ENCODE measurements at regions not wholly inside any gene's neighbourhood (a gene's known extent, or its start where the extent isn't known, plus 50 kb on each side); places are given as distances from the start of the nearest gene placed in this dataset.

DNA sequence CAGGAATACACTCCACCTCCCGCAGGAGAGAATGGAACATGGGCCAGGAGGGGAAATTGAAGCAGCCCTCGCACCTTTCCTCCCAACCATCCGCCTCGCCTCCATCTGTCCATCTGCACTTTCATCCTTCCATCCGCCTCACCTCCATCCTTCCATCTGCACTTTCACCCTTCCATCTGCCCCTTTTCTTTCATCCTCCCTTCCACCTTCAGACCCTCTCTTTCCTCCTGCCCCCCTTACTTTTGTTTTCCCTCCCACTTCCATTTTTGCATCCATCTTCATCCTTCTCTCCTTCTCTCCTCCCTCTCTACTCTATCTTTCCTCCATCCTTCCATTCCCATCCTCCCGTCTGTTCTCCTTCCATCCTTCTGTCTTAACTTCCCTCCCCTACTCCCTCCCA is 92.2 kb upstream of the ZNF536 start:
- 86% methylated on average over 6 of the region's 6 CpGs for WGBS, 2 donors
- H3K27me3 ChIP-seq: no peaks in the 10 kb centered on the region
- DNase-seq: no peak
- H3K9me3 ChIP-seq: no peaks in the 10 kb centered on the region
- TF ChIP-seq POLR2A (IDR thresholded peaks at IDR 0.05): no peak
- TF ChIP-seq, protein P1, sequence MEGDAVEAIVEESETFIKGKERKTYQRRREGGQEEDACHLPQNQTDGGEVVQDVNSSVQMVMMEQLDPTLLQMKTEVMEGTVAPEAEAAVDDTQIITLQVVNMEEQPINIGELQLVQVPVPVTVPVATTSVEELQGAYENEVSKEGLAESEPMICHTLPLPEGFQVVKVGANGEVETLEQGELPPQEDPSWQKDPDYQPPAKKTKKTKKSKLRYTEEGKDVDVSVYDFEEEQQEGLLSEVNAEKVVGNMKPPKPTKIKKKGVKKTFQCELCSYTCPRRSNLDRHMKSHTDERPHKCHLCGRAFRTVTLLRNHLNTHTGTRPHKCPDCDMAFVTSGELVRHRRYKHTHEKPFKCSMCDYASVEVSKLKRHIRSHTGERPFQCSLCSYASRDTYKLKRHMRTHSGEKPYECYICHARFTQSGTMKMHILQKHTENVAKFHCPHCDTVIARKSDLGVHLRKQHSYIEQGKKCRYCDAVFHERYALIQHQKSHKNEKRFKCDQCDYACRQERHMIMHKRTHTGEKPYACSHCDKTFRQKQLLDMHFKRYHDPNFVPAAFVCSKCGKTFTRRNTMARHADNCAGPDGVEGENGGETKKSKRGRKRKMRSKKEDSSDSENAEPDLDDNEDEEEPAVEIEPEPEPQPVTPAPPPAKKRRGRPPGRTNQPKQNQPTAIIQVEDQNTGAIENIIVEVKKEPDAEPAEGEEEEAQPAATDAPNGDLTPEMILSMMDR (IDR thresholded peaks at IDR 0.05): no peak
- H3K4me1 ChIP-seq: no peaks in the 10 kb centered on the region
- H3K36me3 ChIP-seq: no peaks in the 10 kb centered on the region
- H3K4me3 ChIP-seq (replicated peaks in 1 of 3): no peak overlapping the region
- intact Hi-C loops (cut with DNase I): no loop called here
- no peak overlapping the region for H3K27ac ChIP-seq

- no peak overlapping the region for H3K27ac ChIP-seq
- no peaks in the 10 kb centered on the region for H3K36me3 ChIP-seq
- H3K9me3 ChIP-seq: no peaks in the 10 kb centered on the region
- WGBS, 2 donors: 87 to 89% methylated on average over 7 of the region's 7 CpGs
- no peak overlapping the region for H3K4me3 ChIP-seq (replicated peaks in 1 of 3)
- no peaks in the 10 kb centered on the region for H3K4me1 ChIP-seq
- intact Hi-C loops (cut with DNase I): no loop called here
- TF ChIP-seq, protein P1 (IDR thresholded peaks at IDR 0.05): no peak
- TF ChIP-seq POLR2A (IDR thresholded peaks at IDR 0.05): no peak
- no peak for DNase-seq
- no peaks in the 10 kb centered on the region for H3K27me3 ChIP-seq
Measured at GRCh38 chr19:30281906-30282305, 90.3 kb upstream of the ZNF536 start.

GRCh38 chr19:30283556-30283955 is 88.6 kb upstream of the ZNF536 start:
- TF ChIP-seq, protein P1 (IDR thresholded peaks at IDR 0.05): no peak
- no peak for TF ChIP-seq POLR2A (IDR thresholded peaks at IDR 0.05)
- Histone ChIP-seq H3K27ac (no peak overlapping the region), H3K4me3 (replicated peaks in 1 of 3) (no peak overlapping the region), H3K36me3 (no peaks in the 10 kb centered on the region), H3K4me1 (no peaks in the 10 kb centered on the region), H3K27me3 (no peaks in the 10 kb centered on the region), H3K9me3 (no peaks in the 10 kb centered on the region)
- no peak for DNase-seq
- intact Hi-C loops (cut with DNase I): no loop called here
- 77 to 79% methylated on average over 2 of the region's 2 CpGs for WGBS, 2 donors

DNA sequence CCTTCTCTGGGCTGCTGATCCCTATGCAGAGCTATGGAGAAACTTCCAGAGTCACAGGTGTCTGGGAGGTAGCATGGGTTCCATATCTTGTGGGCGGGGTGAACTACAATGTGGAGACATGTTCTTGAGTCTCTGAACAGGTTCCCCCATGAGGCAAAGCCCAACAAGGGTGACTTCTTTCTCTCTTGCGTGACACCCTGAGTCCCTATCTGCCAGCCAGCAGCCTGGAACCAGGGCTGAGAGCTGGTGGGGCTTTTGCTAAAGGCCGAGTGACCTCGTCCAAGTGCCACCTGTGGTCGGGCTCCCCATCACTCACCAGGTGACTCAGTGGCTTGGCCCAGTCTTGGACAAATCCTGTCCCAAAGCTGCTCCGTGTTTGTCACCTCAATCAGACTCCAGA is 88.0 kb upstream of the ZNF536 start:
- H3K4me1 ChIP-seq: no peaks in the 10 kb centered on the region
- no peaks in the 10 kb centered on the region for H3K36me3 ChIP-seq
- 86% methylated on average over 4 to 6 of the region's 6 CpGs for WGBS, 2 donors
- intact Hi-C loops (cut with DNase I): no loop called here
- no peaks in the 10 kb centered on the region for H3K9me3 ChIP-seq
- DNase-seq: no peak
- no peak overlapping the region for H3K4me3 ChIP-seq (replicated peaks in 1 of 3)
- H3K27ac ChIP-seq: no peak overlapping the region
- H3K27me3 ChIP-seq: no peaks in the 10 kb centered on the region
- TF ChIP-seq POLR2A (IDR thresholded peaks at IDR 0.05): no peak
- TF ChIP-seq, protein P1 (IDR thresholded peaks at IDR 0.05): no peak

- no peak for DNase-seq
- Histone ChIP-seq H3K9me3 (no peaks in the 10 kb centered on the region), H3K4me1 (no peaks in the 10 kb centered on the region), H3K27ac (no peak overlapping the region), H3K27me3 (no peaks in the 10 kb centered on the region), H3K4me3 (replicated peaks in 1 of 3) (no peak overlapping the region), H3K36me3 (no peaks in the 10 kb centered on the region)
- no peak for TF ChIP-seq POLR2A (IDR thresholded peaks at IDR 0.05)
- TF ChIP-seq, protein P1 (IDR thresholded peaks at IDR 0.05): no peak
- WGBS, 2 donors: 82 to 89% methylated on average over 3 of the region's 3 CpGs
- intact Hi-C loops (cut with DNase I): no loop called here
Measured at GRCh38 chr19:30284885-30285284, 87.3 kb upstream of the ZNF536 start.

Data from thyroid gland (tissue), 4 donors.